ENCODE measurements at regions not wholly inside any gene's neighbourhood (a gene's known extent, or its start where the extent isn't known, plus 50 kb on each side); places are given as distances from the start of the nearest gene placed in this dataset.
"Not testable (repeated sequence)": the region's sequence is repeated elsewhere in the genome, so short reads cannot be mapped to it uniquely, and the experiment has no call there.

GRCh38 chr1:95297906-95298305, 63.9 kb downstream of the RWDD3 start:
- not testable (repeated sequence) for DNase-seq

- DNase-seq = no peak
Observed at GRCh38 chr1:95301091-95301490, 67.1 kb downstream of the RWDD3 start.

GRCh38 chr1:95301614-95302013, 67.6 kb downstream of the RWDD3 start:
- DNase-seq = no peak

- DNase-seq = no peak
Observed at GRCh38 chr1:95304803-95305202, 70.8 kb downstream of the RWDD3 start.

GRCh38 chr1:95308276-95309030, 74.4 kb downstream of the RWDD3 start:
- no peak for DNase-seq

- no peak for DNase-seq
Observed at GRCh38 chr1:95309031-95309471, 75.0 kb downstream of the RWDD3 start.

- DNase-seq = no peak
Observed at GRCh38 chr1:95311014-95311413, 77.0 kb downstream of the RWDD3 start.

GRCh38 chr1:95311762-95312161, 77.8 kb downstream of the RWDD3 start:
- no peak for DNase-seq

- no peak for DNase-seq
Observed at GRCh38 chr1:95312181-95312580, 78.2 kb downstream of the RWDD3 start.

GRCh38 chr1:95313527-95313926, 79.5 kb downstream of the RWDD3 start:
- no peak for DNase-seq

- no peak for DNase-seq
Observed at GRCh38 chr1:95321531-95321930, 87.5 kb downstream of the RWDD3 start.

- DNase-seq = no peak
Observed at GRCh38 chr1:95323123-95323522, 89.1 kb downstream of the RWDD3 start.

GRCh38 chr1:95325349-95325748, 91.3 kb downstream of the RWDD3 start:
- no peak for DNase-seq

GRCh38 chr1:95326023-95326422, 92.0 kb downstream of the RWDD3 start:
- no peak for DNase-seq

GRCh38 chr1:95332754-95333153, 98.7 kb downstream of the RWDD3 start:
- DNase-seq = no peak

- no peak for DNase-seq
Observed at GRCh38 chr1:95339377-95339776, 105.4 kb downstream of the RWDD3 start.

GRCh38 chr1:95340061-95340460, 106.1 kb downstream of the RWDD3 start:
- no peak for DNase-seq

- no peak for DNase-seq
Observed at GRCh38 chr1:95352767-95353166, 118.8 kb downstream of the RWDD3 start.

GRCh38 chr1:95353194-95353593, 119.2 kb downstream of the RWDD3 start:
- DNase-seq = no peak

GRCh38 chr1:95364546-95364945, 130.5 kb downstream of the RWDD3 start:
- no peak for DNase-seq

GRCh38 chr1:95366498-95366897, 132.5 kb downstream of the RWDD3 start:
- DNase-seq = no peak

GRCh38 chr1:95368178-95368577, 134.2 kb downstream of the RWDD3 start:
- DNase-seq = no peak

GRCh38 chr1:95369985-95370690, 136.1 kb downstream of the RWDD3 start:
- DNase-seq = no peak

All from GF-D8 (cell line).